ENCODE measurements at regions not wholly inside any gene's neighbourhood (a gene's known extent, or its start where the extent isn't known, plus 50 kb on each side); places are given as distances from the start of the nearest gene placed in this dataset.

DNA sequence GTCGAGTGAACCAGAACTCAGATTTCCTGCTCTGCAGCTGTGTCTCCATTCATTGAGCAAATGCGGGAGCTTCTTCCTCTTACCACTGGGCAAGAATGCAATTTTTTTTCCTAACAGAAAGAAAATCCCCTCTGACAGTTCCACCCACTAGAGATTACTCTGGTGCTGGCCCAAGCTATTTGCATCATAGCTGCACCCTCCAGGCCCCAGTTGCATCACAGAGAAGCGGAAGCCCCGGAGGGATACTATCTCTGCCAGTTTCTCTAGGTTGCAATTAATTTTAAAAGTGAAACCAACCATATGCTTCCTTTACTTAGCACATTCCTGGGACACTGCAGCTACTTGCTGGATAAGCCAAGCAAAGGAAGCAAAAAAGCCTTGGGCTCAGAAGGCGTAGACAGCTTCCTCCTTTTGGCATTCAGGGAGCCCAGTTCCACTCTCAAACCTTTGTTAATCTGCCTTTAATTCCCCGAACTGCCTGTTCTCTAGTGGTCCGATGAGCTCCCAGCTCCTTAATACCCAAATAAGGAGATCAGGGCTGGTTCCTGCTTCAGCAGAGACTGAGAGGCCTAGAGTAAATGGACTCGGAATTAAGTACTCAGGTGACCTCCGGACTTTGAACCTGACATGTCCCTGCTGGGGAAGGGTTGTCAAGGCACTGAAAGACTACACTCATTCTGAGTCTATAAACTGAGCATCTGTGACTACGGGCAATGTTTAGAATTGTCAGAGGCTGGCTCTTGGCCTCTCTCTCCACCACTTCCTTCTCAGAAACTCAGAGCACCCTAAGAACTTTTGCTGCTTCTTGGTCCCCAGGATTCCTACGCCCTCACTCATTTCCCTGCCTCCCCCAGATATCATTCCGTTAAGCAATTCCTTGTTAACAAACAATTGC lies 72.5 kb upstream of the TNFSF18 start (continued):
- TF ChIP-seq, protein P1, sequence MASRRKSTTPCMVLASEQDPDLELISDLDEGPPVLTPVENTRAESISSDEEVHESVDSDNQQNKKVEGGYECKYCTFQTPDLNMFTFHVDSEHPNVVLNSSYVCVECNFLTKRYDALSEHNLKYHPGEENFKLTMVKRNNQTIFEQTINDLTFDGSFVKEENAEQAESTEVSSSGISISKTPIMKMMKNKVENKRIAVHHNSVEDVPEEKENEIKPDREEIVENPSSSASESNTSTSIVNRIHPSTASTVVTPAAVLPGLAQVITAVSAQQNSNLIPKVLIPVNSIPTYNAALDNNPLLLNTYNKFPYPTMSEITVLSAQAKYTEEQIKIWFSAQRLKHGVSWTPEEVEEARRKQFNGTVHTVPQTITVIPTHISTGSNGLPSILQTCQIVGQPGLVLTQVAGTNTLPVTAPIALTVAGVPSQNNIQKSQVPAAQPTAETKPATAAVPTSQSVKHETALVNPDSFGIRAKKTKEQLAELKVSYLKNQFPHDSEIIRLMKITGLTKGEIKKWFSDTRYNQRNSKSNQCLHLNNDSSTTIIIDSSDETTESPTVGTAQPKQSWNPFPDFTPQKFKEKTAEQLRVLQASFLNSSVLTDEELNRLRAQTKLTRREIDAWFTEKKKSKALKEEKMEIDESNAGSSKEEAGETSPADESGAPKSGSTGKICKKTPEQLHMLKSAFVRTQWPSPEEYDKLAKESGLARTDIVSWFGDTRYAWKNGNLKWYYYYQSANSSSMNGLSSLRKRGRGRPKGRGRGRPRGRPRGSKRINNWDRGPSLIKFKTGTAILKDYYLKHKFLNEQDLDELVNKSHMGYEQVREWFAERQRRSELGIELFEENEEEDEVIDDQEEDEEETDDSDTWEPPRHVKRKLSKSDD (conservative IDR thresholded peaks at IDR 0.05; ENCODE audit: low read length), result no peak
- TF ChIP-seq TEAD1 (CRISPR knock-in tag; IDR thresholded peaks at IDR 0.05) (0 out of 4 replicates have a peak, but pooled peaks of 1 of the 2 experiments have one; percentile 37), PCBP2 (IDR thresholded peaks at IDR 0.05; ENCODE audit: low read depth, low read length, poor library complexity, severe bottlenecking) (no peak), SAFB (IDR thresholded peaks at IDR 0.05; ENCODE audit: borderline replicate concordance, low read depth, low read length) (no peak), GABPA (tag; conservative IDR thresholded peaks at IDR 0.05; ENCODE audit: low read depth) (peak; percentile 76), CEBPG (CRISPR knock-in tag; IDR thresholded peaks at IDR 0.05) (no peak), CEBPG (tag; conservative IDR thresholded peaks at IDR 0.05 in 1 of 2, IDR thresholded peaks at IDR 0.05 in 1 of 2) (peak; percentile 89 to 95), RBM25 (IDR thresholded peaks at IDR 0.05; ENCODE audit: low read depth, low read length, severe bottlenecking) (no peak), NR2C2 (CRISPR knock-in tag; IDR thresholded peaks at IDR 0.05) (no peak), NR2C2 (tag; IDR thresholded peaks at IDR 0.05) (peak; percentile 87), TARDBP (IDR thresholded peaks at IDR 0.05) (no peak), ZKSCAN1 (IDR thresholded peaks at IDR 0.05; ENCODE audit: low read depth, low read length) (no peak), E2F3 (CRISPR knock-in tag; IDR thresholded peaks at IDR 0.05) (no peak), DPF2 (IDR thresholded peaks at IDR 0.05) (no peak), HDAC2 (IDR thresholded peaks at IDR 0.05) (no peak), RFX1 (IDR thresholded peaks at IDR 0.05) (no peak), ZNF174 (CRISPR knock-in tag; IDR thresholded peaks at IDR 0.05) (no peak), TCF7 (IDR thresholded peaks at IDR 0.05; ENCODE audit: borderline replicate concordance) (no peak), TFAM (CRISPR knock-in tag; conservative IDR thresholded peaks at IDR 0.05) (no peak)
- TF ChIP-seq, protein P2, sequence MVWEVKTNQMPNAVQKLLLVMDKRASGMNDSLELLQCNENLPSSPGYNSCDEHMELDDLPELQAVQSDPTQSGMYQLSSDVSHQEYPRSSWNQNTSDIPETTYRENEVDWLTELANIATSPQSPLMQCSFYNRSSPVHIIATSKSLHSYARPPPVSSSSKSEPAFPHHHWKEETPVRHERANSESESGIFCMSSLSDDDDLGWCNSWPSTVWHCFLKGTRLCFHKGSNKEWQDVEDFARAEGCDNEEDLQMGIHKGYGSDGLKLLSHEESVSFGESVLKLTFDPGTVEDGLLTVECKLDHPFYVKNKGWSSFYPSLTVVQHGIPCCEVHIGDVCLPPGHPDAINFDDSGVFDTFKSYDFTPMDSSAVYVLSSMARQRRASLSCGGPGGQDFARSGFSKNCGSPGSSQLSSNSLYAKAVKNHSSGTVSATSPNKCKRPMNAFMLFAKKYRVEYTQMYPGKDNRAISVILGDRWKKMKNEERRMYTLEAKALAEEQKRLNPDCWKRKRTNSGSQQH (CRISPR knock-in tag; IDR thresholded peaks at IDR 0.05), result no peak
- TF ChIP-seq, protein P3, sequence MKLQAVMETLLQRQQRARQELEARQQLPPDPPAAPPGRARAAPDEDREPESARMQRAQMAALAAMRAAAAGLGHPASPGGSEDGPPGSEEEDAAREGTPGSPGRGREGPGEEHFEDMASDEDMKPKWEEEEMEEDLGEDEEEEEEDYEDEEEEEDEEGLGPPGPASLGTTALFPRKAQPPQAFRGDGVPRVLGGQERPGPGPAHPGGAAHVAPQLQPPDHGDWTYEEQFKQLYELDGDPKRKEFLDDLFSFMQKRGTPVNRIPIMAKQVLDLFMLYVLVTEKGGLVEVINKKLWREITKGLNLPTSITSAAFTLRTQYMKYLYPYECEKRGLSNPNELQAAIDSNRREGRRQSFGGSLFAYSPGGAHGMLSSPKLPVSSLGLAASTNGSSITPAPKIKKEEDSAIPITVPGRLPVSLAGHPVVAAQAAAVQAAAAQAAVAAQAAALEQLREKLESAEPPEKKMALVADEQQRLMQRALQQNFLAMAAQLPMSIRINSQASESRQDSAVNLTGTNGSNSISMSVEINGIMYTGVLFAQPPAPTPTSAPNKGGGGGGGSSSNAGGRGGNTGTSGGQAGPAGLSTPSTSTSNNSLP (IDR thresholded peaks at IDR 0.05; ENCODE audit: borderline replicate concordance, low read depth, low read length), result no peak

Data from K562 (cell line).